T47D (cell line): ENCODE measurements at regions not wholly inside any gene's neighbourhood (a gene's known extent, or its start where the extent isn't known, plus 50 kb on each side); places are given as distances from the start of the nearest gene placed in this dataset.

Experiments
- DNase-seq, 2 experiments: peaks; one replicate each; pipeline versions ENCODE4 v3.0.0 to v3.0.0-alpha.2; 2011 to 2012; ENCODE audit warnings: low read depth in 1 of 2, low spot score in 1 of 2
- JUND ChIP-seq: IDR thresholded peaks from 2 replicates; pipeline ENCODE4 v1.6.1; 2012; ENCODE audit warnings: low read depth
- in situ Hi-C: cut with HindIII; loops from 2 replicates; pipeline ENCODE4 v1.10.0; 2016; ENCODE audit warnings: low sequenced_read_pairs, low pct_unique_long_range_greater_than_20kb

- no peak for TF ChIP-seq JUND
- in situ Hi-C loops = no loop called here
- DNase-seq = no peak
Measured at GRCh38 chr7:28269700-28270361, 89.2 kb upstream of the JAZF1 start.

- no peak for TF ChIP-seq JUND
- DNase-seq = no peak
- in situ Hi-C loops = no loop called here
Measured at GRCh38 chr7:28270536-28270935, 89.9 kb upstream of the JAZF1 start.

GRCh38 chr7:28272461-28272877 is 91.9 kb upstream of the JAZF1 start:
- no peak for TF ChIP-seq JUND
- peak in 1 of 2 experiments; percentile 19 for DNase-seq
- in situ Hi-C loops = no loop called here

- in situ Hi-C loops = no loop called here
- DNase-seq = no peak
Measured at GRCh38 chr7:28276298-28276697, 95.7 kb upstream of the JAZF1 start.

GRCh38 chr7:28277364-28277763 is 96.8 kb upstream of the JAZF1 start:
- in situ Hi-C loops = no loop called here
- no peak for DNase-seq
- no peak for TF ChIP-seq JUND

More at GRCh38 chr7:28276298-28276697, 95.7 kb upstream of the JAZF1 start:
- TF ChIP-seq JUND = no peak

- in situ Hi-C loops = no loop called here
- no peak for DNase-seq
- TF ChIP-seq JUND = no peak
Measured at GRCh38 chr7:28277958-28278357, 97.4 kb upstream of the JAZF1 start.

GRCh38 chr7:28280516-28280915 is 99.9 kb upstream of the JAZF1 start:
- DNase-seq = no peak
- TF ChIP-seq JUND = no peak
- in situ Hi-C loops = no loop called here

- in situ Hi-C loops = no loop called here
- DNase-seq = no peak
- no peak for TF ChIP-seq JUND
Measured at GRCh38 chr7:28290496-28290895, 109.9 kb upstream of the JAZF1 start.

GRCh38 chr7:28291559-28291958 is 111.0 kb upstream of the JAZF1 start:
- no peak for TF ChIP-seq JUND
- in situ Hi-C loops = no loop called here
- no peak for DNase-seq

- no peak for TF ChIP-seq JUND
- no peak for DNase-seq
- in situ Hi-C loops = no loop called here
Measured at GRCh38 chr7:28292834-28293526, 112.4 kb upstream of the JAZF1 start.

- DNase-seq = no peak
- in situ Hi-C loops = no loop called here
- no peak for TF ChIP-seq JUND
Measured at GRCh38 chr7:28293527-28293835, 112.9 kb upstream of the JAZF1 start.

- DNase-seq = peak in 1 of 2 experiments; percentile 43
- in situ Hi-C loops = no loop called here
Measured at GRCh38 chr7:28296571-28297483, 115.5 kb upstream of the CREB5 start.

More at GRCh38 chr7:28296571-28297483, 115.5 kb upstream of the CREB5 start:
- TF ChIP-seq JUND = no peak
